ENCODE measurements at regions not wholly inside any gene's neighbourhood (a gene's known extent, or its start where the extent isn't known, plus 50 kb on each side); places are given as distances from the start of the nearest gene placed in this dataset.
A peak's percentile ranks its signal among the peaks of the same experiment; 100 is the strongest.

GRCh38 chr4:53767482-53767881, 176.2 kb upstream of the LNX1 start:
- DNase-seq: no peak

- DNase-seq: no peak
Measured at GRCh38 chr4:53764761-53765490, 173.6 kb upstream of the LNX1 start.

- DNase-seq: no peak
Measured at GRCh38 chr4:53763813-53764597, 172.7 kb upstream of the LNX1 start.

- DNase-seq: no peak
Measured at GRCh38 chr4:53755656-53756055, 164.4 kb upstream of the LNX1 start.

DNA sequence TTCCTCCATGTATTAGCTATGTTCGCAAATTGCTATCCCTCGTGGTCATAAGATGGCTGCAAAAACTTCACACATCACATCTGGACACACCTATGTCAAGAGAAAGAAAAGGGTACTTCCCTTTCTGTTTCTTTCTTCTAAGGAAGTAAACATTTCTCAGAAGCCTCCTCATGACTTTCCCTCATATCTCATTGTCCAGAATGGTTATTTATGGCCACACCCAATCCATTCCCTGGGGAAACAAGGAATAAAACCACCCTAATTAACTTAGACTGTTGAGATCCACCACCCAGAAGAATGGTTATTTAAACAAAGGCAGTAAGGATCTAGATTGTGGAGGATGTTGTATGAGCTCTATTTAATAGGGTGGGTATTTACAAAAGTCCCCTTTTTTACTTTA, 160.8 kb upstream of the LNX1 start:
- DNase-seq: no peak

DNA sequence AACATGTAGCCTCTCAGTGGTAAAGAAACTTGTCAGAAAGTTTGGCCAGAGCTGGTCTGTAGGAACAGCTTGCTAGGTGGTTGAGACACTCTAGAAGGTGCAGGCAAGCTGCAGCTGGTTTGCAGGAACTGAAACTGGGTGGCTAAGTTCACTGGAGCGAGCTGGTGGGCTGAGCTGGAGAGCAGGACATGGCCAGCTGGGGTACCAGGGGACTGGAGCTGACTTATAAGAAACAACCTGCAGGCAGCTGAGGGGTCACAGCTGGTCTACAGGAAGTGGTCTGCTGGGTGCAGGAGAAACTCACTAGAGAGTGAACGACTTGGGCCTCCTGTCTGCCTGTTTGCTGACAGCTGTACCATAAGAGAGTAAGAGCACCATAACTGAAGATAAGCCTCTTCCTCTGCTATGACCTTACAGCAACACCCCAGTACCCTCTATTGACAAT, 157.1 kb upstream of the LNX1 start:
- DNase-seq: no peak

DNA sequence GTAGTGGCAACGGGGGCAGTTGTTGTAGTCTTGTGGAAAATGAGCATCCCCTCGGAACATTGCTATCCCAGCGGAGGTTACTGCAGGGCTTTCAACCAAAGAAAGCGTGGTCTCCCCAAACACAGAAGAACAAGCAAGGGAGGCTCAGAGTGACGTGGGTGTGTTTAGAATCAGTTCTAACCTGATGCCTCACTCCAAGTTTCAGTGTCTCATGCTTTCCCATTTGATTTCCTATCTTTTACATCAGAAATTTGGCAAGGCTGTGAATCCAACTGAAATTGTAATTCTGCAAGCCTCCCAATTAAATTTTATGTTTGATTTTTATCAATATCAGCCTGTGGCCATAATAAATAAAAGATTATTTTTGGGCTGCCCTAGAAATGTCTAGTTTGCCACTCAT, 156.1 kb upstream of the LNX1 start:
- DNase-seq: no peak

DNA sequence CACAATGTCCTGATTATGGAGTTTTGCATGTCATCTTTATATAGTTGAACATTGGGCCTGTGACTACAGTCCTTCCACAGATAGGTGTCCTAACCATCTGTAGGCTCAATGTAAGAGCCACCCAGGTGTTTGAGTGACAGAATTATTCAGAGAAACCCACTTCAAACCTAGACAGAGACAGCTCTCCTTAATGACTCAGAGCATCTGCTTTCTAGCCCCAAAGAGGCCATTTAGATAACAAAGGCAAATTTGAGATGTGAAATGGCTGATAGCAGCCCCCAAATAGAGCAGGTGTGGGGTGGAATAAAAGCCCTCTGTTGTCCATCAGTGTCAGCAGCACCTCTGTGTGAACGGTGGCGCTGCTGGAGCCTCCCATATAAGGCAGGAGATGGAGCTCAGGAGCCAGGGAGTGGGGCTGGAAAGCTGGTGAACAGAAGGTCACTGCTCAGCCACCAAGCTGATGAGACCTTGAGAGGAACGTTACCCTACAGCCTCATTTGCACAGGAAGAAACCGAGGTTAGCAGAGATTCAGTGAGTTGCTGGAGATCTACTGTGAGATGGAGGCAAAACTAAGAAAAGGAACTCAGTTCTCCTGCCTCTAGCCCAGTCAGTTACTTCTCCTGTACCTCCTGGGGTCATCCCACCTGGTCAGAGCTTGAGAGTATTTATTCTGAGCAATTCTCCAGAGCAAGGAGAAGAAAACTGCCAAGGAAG, 153.3 kb upstream of the LNX1 start:
- peak; percentile 44 for DNase-seq

DNA sequence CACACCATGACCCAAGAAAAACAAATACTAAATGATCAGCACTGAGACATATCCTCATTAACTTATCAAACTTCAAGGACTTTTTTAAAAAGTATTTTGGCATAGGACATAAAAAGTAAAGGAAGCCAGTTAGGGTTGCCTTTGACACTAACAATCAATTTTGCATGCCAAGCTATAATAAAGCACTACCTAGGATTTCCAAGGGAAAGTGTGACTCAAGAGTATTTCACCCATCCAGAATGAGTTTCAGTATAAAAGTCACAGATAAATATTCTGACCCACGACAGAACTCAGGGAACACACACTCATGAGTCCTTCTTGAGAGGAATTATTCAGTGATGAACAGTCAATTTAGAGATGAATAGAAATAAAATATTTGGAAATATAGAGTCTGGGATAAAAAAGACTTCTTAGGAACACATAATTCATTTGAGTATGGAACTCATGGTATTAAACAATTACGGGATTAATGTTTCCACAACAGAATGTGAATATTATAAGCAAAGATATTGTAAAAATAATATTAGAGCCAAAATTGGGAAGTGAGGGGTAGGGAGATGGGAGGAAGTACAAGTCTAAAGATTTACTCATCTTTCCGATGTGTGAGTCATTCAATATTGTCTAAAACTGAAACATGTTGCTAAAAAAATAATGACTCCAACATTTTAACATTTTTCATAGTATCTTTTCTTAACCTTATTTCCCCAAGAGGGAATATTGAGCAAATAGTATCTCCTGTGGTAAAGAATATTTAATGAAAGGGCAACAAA, 143.5 kb upstream of the LNX1 start:
- no peak for DNase-seq

DNA sequence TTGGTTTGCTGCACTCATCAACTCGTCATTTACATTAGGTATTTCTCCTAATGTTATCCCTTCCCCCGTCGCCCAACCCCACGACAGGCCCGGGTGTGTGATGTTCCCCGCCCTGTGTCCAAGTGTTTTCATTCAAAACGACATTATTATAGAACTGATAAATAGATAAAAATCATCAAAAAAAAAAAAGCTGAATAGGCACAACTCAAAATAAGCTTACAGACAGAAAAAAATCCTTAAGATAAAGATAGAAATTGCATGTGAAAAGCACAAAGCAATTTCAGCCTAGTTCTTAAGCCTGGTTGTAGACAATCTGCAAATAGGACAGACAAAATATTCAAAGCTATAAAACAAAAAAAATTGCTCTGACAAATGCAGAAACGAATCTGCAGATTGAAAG, 142.9 kb upstream of the LNX1 start:
- no peak for DNase-seq

DNA sequence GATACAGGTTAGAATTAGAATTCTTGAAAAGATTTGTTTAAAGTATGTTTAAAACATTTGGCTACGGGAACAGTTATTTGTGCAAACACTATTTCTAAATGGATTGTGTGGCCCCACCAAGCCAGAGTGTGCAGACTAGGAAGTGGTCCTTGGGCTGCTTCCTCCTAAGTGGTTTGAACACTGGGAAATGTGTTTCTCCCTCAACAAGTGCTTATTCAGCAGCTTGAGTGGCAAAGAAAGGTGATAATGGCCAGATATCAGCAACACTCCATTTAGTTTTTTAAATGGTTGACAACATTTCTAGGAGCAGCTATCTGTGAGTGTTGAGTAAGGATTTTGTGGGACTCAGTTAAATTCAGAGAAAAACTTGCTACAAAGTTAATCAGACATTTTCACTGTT, 141.4 kb upstream of the LNX1 start:
- DNase-seq: no peak

- DNase-seq: no peak
Measured at GRCh38 chr4:53730031-53730805, 138.9 kb upstream of the LNX1 start.

DNA sequence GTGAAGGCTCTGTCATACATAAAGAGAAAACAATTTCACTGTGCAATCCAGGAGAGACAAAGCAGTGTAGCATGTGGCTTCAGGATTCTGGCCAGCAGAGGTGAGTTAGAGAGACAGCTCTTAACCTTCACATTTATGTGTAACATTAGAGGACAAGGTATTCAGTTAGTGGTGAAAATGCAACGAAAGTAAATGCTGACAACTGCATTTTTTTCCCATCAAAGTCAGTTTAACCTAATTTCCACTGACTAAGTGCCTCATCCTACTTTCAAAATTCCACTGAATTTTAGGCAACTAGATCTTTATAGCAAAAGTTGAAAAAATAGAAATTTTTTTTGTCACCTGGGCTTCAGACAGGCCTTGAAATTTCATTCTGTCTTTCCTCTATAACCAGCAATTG, 130.8 kb upstream of the LNX1 start:
- no peak for DNase-seq

- DNase-seq: no peak
Measured at GRCh38 chr4:53721263-53721662, 130.0 kb upstream of the LNX1 start.

- DNase-seq: no peak
Measured at GRCh38 chr4:53720776-53721175, 129.5 kb upstream of the LNX1 start.

DNA sequence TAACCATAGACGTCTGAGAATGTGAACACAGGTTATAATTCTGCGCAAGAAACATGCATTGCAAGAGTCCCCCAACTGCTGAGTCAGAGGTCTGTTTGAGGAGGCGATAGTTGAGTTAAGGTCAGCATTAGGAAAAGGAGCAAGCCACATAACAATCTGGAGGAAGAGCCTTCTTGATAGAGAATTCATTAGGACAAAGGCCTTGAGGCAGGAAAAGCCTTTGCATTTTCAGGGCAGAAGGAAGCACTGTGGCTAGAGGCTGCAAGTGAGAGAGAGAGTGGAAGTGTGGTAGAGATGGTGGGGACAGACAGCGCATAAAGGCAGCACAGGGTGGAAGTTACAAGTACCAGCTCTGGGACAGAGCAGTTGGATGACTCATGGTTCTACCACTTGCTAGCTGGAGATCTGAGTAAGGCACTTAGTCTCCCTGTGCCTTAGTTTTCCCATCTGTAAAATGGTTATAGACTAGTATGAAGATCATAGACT, 125.8 kb upstream of the LNX1 start:
- DNase-seq: no peak

DNA sequence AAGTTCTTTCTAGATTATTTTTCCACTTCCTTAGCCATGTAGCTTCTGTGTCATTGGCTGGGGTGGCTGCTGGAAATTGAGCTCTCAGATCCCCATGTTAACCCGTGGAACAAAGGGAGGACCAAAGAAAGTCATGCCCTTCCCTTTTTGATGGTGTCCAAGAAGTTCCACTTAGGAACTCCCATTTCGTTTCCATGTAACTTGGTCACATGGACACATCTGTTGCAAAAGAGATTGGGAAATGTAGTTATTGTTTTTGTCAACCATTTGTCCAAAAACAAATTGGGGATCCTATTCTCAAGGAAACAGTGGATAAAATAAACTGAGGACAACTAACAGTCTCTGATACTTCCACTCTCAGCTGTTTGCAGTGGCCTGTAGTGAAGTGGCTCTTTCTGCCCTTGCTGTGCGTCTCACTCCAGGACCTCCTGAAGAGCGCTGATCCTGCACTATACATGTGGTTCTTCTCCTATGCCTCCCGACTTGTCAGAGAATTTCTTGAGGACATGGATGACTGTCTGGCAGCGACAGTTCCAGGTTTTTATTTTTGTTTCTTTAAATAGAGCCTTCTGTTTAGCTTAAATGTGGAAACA, 125.3 kb upstream of the LNX1 start:
- no peak for DNase-seq

DNA sequence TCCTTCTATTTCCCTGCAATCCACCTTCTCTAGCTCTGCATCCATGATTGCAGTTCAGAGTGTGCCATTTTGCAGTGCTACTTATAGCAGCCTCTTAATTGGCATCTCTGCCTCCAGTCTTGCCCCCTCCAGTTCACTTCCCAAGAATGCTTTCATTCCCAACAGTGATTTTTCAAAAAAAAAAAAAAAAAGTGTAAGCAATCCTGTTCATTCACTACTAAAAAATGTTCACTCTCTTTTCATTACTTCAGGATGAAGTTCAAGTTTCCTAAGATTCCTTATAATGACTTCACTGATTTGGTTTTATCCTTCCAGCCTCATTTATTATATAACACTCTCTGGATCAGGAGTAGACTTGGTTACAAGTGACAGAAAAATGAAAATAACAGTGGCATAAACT, 124.7 kb upstream of the LNX1 start:
- no peak for DNase-seq

DNA sequence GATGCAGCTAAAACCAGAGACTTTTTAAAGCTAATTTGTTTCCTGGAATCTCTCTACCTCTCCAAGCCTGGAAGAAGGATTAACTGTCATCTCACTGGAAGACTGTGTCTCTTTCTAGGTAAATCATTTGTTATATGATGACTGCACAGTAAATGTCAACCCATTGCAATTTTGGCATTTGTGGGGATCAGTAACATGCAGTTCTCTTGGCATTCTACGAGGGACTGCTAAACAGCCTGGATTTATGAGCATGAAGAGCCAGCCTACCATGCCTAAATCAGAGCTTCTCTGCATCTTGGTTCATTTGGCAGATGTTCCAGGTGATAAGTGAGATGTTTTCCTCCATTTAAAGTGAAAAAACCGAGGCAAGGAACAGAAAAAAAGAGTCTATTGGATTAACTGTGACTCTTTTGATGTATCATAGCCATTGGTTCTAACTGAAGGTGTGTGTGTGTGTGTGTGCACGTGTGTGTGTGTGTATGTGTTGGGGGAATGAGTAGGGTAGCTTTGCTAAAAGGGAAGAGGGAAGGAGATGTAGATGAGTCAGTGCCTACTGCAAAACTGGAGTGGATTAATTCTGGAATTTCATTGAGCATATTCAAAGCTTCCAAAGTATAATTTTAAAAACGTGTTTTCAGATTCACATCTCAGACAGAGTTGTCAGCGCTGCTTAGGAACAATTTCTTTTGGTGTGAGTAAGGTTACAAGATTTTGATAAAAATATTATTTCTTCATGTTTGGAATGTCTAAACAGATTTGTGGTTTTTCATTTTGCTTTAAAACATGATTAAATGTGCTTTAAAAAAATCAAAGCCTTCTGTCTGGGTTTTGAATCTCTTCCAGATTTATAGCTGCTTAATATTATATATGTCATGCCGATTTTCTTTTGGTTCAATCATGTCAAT, 123.2 kb upstream of the LNX1 start:
- no peak for DNase-seq

GRCh38 chr4:53713767-53714166, 122.5 kb upstream of the LNX1 start:
- DNase-seq: no peak

DNA sequence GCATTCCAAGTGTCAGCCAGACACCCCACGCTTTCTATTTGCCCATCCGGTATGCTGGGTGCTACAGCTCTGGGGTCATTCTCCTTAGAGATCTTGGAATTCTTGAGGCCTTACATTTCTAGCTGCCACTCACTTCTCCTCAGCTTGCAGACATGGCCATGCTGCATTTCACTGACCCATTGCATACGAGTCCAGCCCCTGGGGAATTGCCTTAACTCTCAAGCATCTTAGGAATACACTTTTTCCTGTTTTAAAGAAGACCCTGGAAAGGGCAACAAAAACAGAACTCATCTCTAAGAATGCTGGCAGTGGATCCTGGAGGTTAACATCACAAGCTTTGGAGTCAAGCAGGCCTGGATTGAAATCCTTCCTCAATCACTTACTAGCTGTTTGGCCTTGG, 122.0 kb upstream of the LNX1 start:
- DNase-seq: no peak

All from NCI-H774 (cell line).